ENCODE measurements at regions not wholly inside any gene's neighbourhood (a gene's known extent, or its start where the extent isn't known, plus 50 kb on each side); places are given as distances from the start of the nearest gene placed in this dataset.

- peak; percentile 75 for TF ChIP-seq USF2 (IDR thresholded peaks at IDR 0.05; ENCODE audit: low read depth, low read length)
- peak; percentile 85; the same call in 1 of the 2 replicates for TF ChIP-seq USF2 (CRISPR knock-in tag; IDR thresholded peaks at IDR 0.05; ENCODE audit: borderline replicate concordance)
- TF ChIP-seq SP1 (IDR thresholded peaks at IDR 0.05) = no peak
- peak; percentile 69 for TF ChIP-seq SP1 (CRISPR knock-in tag; IDR thresholded peaks at IDR 0.05)
- TF ChIP-seq ZBTB4 (CRISPR knock-in tag; IDR thresholded peaks at IDR 0.05; ENCODE audit: borderline replicate concordance) = no peak
- no peak for TF ChIP-seq HMGA1 (CRISPR knock-in tag; conservative IDR thresholded peaks at IDR 0.05)
- no peak for TF ChIP-seq TAF1 (CRISPR knock-in tag; IDR thresholded peaks at IDR 0.05)
- no peak for TF ChIP-seq ZNF484 (CRISPR knock-in tag; IDR thresholded peaks at IDR 0.05; ENCODE audit: borderline replicate concordance, low read depth)
- TF ChIP-seq ATF4 (CRISPR knock-in tag; IDR thresholded peaks at IDR 0.05) = no peak
- peak; percentile 94 for TF ChIP-seq MTA1 (CRISPR knock-in tag; IDR thresholded peaks at IDR 0.05; ENCODE audit: borderline replicate concordance)
- TF ChIP-seq ZNF850 (CRISPR knock-in tag; conservative IDR thresholded peaks at IDR 0.05) = no peak
- no peak for TF ChIP-seq CEBPB (IDR thresholded peaks at IDR 0.05; ENCODE audit: borderline replicate concordance, low read depth, low read length)
- TF ChIP-seq TBX3 (IDR thresholded peaks at IDR 0.05; ENCODE audit: borderline replicate concordance) = peak; percentile 61; the same call in 1 of the 2 replicates
- peak; percentile 96 for TF ChIP-seq IKZF5 (CRISPR knock-in tag; IDR thresholded peaks at IDR 0.05)
- TF ChIP-seq SRY (CRISPR knock-in tag; IDR thresholded peaks at IDR 0.05) = 0 out of 2 replicates have a peak, but pooled peaks have one; percentile 44
- TF ChIP-seq ZNF441 (CRISPR knock-in tag; IDR thresholded peaks at IDR 0.05; ENCODE audit: borderline replicate concordance) = no peak
- TF ChIP-seq ZNF790 (CRISPR knock-in tag; IDR thresholded peaks at IDR 0.05; ENCODE audit: borderline replicate concordance) = no peak
- TF ChIP-seq GABPB1 (CRISPR knock-in tag; IDR thresholded peaks at IDR 0.05) = peak; percentile 81
- TF ChIP-seq, protein P1, sequence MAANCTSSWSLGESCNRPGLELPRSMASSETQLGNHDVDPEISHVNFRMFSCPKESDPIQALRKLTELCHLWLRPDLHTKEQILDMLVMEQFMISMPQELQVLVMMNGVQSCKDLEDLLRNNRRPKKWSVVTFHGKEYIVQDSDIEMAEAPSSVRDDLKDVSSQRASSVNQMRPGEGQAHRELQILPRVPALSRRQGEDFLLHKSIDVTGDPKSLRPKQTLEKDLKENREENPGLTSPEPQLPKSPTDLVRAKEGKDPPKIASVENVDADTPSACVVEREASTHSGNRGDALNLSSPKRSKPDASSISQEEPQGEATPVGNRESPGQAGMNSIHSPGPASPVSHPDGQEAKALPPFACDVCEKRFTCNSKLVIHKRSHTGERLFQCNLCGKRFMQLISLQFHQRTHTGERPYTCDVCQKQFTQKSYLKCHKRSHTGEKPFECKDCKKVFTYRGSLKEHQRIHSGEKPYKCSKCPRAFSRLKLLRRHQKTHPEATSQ (CRISPR knock-in tag; IDR thresholded peaks at IDR 0.05; ENCODE audit: borderline replicate concordance) = no peak
- peak; percentile 66 for TF ChIP-seq XRCC5 (optimal IDR thresholded peaks at IDR 0.05; ENCODE audit: low read length)
Measured at GRCh38 chr2:120525056-120526046, 179.4 kb downstream of the INHBB start (continued).
